Muscle layer of colon (tissue), 2 donors: ENCODE measurements at regions not wholly inside any gene's neighbourhood (a gene's known extent, or its start where the extent isn't known, plus 50 kb on each side); places are given as distances from the start of the nearest gene placed in this dataset.

Experiments used
- H3K27ac ChIP-seq: one replicate; pipeline ENCODE4 v1.7.0; 2013; ENCODE audit warnings: low read depth, mild to moderate bottlenecking, low read length, moderate library complexity
- H3K27me3 ChIP-seq, 2 donors: one replicate each; pipeline ENCODE4 v1.7.0; 2013; ENCODE audit warnings: low read length in 2 of 2, mild to moderate bottlenecking in 2 of 2; ENCODE audit not compliant: insufficient read depth in 2 of 2, control insufficient read depth in 1 of 2
- H3K36me3 ChIP-seq: one replicate; pipeline ENCODE4 v1.7.0; 2013; ENCODE audit warnings: mild to moderate bottlenecking, low read length; ENCODE audit not compliant: insufficient read depth
- H3K4me1 ChIP-seq: one replicate; pipeline ENCODE4 v1.7.0; 2013; ENCODE audit warnings: mild to moderate bottlenecking, low read length; ENCODE audit not compliant: insufficient read depth
- H3K4me3 ChIP-seq, 2 donors: one replicate each; pipeline ENCODE4 v1.7.0; 2013; ENCODE audit warnings: low read length in 2 of 2, low read depth in 1 of 2, mild to moderate bottlenecking in 1 of 2, moderate library complexity in 1 of 2
- H3K9ac ChIP-seq: one replicate; pipeline ENCODE4 v1.7.0; 2013; ENCODE audit warnings: low read length
- H3K9me3 ChIP-seq: one replicate; pipeline ENCODE4 v1.7.0; 2013; ENCODE audit warnings: mild to moderate bottlenecking, low read length
- donor health status: abdominal sarcoma.
- donor health status: Adenocarcinoma of cecum.

GRCh38 chr13:107681600-107681999, 533.7 kb downstream of the LIG4 start:
- Histone ChIP-seq H3K27me3 (no peaks in the 10 kb centered on the region), H3K36me3 (no peaks in the 10 kb centered on the region), H3K27ac (no peak overlapping the region), H3K4me3 (no peak overlapping the region), H3K4me1 (no peaks in the 10 kb centered on the region), H3K9ac (no peak overlapping the region), H3K9me3 (no peaks in the 10 kb centered on the region)

GRCh38 chr13:107680115-107680514, 535.2 kb downstream of the LIG4 start:
- Histone ChIP-seq H3K4me1 (no peaks in the 10 kb centered on the region), H3K9me3 (no peaks in the 10 kb centered on the region), H3K9ac (no peak overlapping the region), H3K27me3 (no peaks in the 10 kb centered on the region), H3K36me3 (no peaks in the 10 kb centered on the region), H3K27ac (no peak overlapping the region), H3K4me3 (no peak overlapping the region)

GRCh38 chr13:107678075-107678689, 537.2 kb downstream of the LIG4 start:
- no peaks in the 10 kb centered on the region for H3K27me3 ChIP-seq
- no peaks in the 10 kb centered on the region for H3K36me3 ChIP-seq
- H3K4me3 ChIP-seq: no peak overlapping the region
- no peak overlapping the region for H3K9ac ChIP-seq
- no peaks in the 10 kb centered on the region for H3K4me1 ChIP-seq
- H3K27ac ChIP-seq: no peak overlapping the region
- H3K9me3 ChIP-seq: no peaks in the 10 kb centered on the region

GRCh38 chr13:107675847-107676550, 539.3 kb downstream of the LIG4 start:
- Histone ChIP-seq H3K9ac (no peak overlapping the region), H3K27ac (no peak overlapping the region), H3K4me1 (no peaks in the 10 kb centered on the region), H3K36me3 (no peaks in the 10 kb centered on the region), H3K9me3 (no peaks in the 10 kb centered on the region), H3K4me3 (no peak overlapping the region), H3K27me3 (no peaks in the 10 kb centered on the region)

GRCh38 chr13:107669391-107669993, 545.8 kb downstream of the LIG4 start:
- Histone ChIP-seq H3K9me3 (no peaks in the 10 kb centered on the region), H3K4me1 (no peaks in the 10 kb centered on the region), H3K27me3 (no peaks in the 10 kb centered on the region), H3K36me3 (no peaks in the 10 kb centered on the region), H3K4me3 (no peak overlapping the region), H3K27ac (no peak overlapping the region), H3K9ac (no peak overlapping the region)

- Histone ChIP-seq H3K27ac (no peak overlapping the region), H3K9ac (no peak overlapping the region), H3K27me3 (no peaks in the 10 kb centered on the region), H3K36me3 (no peaks in the 10 kb centered on the region), H3K4me3 (no peak overlapping the region), H3K9me3 (no peaks in the 10 kb centered on the region), H3K4me1 (no peaks in the 10 kb centered on the region)
These were observed 549.3 kb downstream of the LIG4 start for GRCh38 chr13:107665926-107666458.

- Histone ChIP-seq H3K27me3 (no peaks in the 10 kb centered on the region), H3K9ac (no peak overlapping the region), H3K4me3 (no peak overlapping the region), H3K36me3 (no peaks in the 10 kb centered on the region), H3K27ac (no peak overlapping the region), H3K4me1 (no peaks in the 10 kb centered on the region), H3K9me3 (no peaks in the 10 kb centered on the region)
These were observed 565.1 kb downstream of the LIG4 start for GRCh38 chr13:107650081-107650701.

GRCh38 chr13:107649079-107649478, 566.3 kb downstream of the LIG4 start:
- no peak overlapping the region for H3K9ac ChIP-seq
- H3K9me3 ChIP-seq: no peaks in the 10 kb centered on the region
- no peaks in the 10 kb centered on the region for H3K4me1 ChIP-seq
- no peaks in the 10 kb centered on the region for H3K27me3 ChIP-seq
- H3K27ac ChIP-seq: no peak overlapping the region
- H3K4me3 ChIP-seq: no peak overlapping the region
- H3K36me3 ChIP-seq: no peaks in the 10 kb centered on the region

- Histone ChIP-seq H3K9me3 (no peaks in the 10 kb centered on the region), H3K9ac (no peak overlapping the region), H3K36me3 (no peaks in the 10 kb centered on the region), H3K27ac (no peak overlapping the region), H3K4me3 (no peak overlapping the region), H3K4me1 (no peaks in the 10 kb centered on the region), H3K27me3 (no peaks in the 10 kb centered on the region)
These were observed 571.2 kb downstream of the LIG4 start for GRCh38 chr13:107644136-107644535.

- no peaks in the 10 kb centered on the region for H3K9me3 ChIP-seq
- H3K36me3 ChIP-seq: no peaks in the 10 kb centered on the region
- H3K4me1 ChIP-seq: no peaks in the 10 kb centered on the region
- H3K4me3 ChIP-seq: no peak overlapping the region
- no peaks in the 10 kb centered on the region for H3K27me3 ChIP-seq
- H3K27ac ChIP-seq: no peak overlapping the region
- H3K9ac ChIP-seq: no peak overlapping the region
These were observed 571.7 kb downstream of the LIG4 start for GRCh38 chr13:107643615-107644014.

- H3K4me1 ChIP-seq: no peaks in the 10 kb centered on the region
- H3K9me3 ChIP-seq: no peaks in the 10 kb centered on the region
- no peak overlapping the region for H3K9ac ChIP-seq
- no peaks in the 10 kb centered on the region for H3K27me3 ChIP-seq
- H3K36me3 ChIP-seq: no peaks in the 10 kb centered on the region
- H3K27ac ChIP-seq: no peak overlapping the region
- H3K4me3 ChIP-seq: no peak overlapping the region
These were observed 572.5 kb downstream of the LIG4 start for GRCh38 chr13:107642831-107643230.
